Fibroblast of lung (primary cell): ENCODE measurements at regions not wholly inside any gene's neighbourhood (a gene's known extent, or its start where the extent isn't known, plus 50 kb on each side); places are given as distances from the start of the nearest gene placed in this dataset.

Experiments used
- CTCF ChIP-seq, 2 donors: IDR thresholded peaks in 1 of 2; conservative IDR thresholded peaks in 1 of 2; 1 replicate in 1 of 2; 2 replicates in 1 of 2; pipeline ENCODE4 v1.5.1; 2011 to 2012; ENCODE audit warnings: low read length in 2 of 2, control low read depth in 1 of 2, inconsistent platforms in 1 of 2, low read depth in 1 of 2, mild to moderate bottlenecking in 1 of 2
- EZH2 ChIP-seq: IDR thresholded peaks from 2 replicates; pipeline ENCODE4 v1.5.1; 2012; ENCODE audit warnings: low read length, control low read depth, mild to moderate bottlenecking; ENCODE audit errors: missing control alignments

GRCh38 chr9:80874276-80874675, 815.1 kb downstream of the TLE1 start:
- TF ChIP-seq CTCF (conservative IDR thresholded peaks at IDR 0.05 in 1 of 2, IDR thresholded peaks at IDR 0.05 in 1 of 2; ENCODE audit: low read depth in 1 of 2, low read length in 2 of 2) (no peak), EZH2 (no peak)
